ENCODE measurements at regions not wholly inside any gene's neighbourhood (a gene's known extent, or its start where the extent isn't known, plus 50 kb on each side); places are given as distances from the start of the nearest gene placed in this dataset.

DNA sequence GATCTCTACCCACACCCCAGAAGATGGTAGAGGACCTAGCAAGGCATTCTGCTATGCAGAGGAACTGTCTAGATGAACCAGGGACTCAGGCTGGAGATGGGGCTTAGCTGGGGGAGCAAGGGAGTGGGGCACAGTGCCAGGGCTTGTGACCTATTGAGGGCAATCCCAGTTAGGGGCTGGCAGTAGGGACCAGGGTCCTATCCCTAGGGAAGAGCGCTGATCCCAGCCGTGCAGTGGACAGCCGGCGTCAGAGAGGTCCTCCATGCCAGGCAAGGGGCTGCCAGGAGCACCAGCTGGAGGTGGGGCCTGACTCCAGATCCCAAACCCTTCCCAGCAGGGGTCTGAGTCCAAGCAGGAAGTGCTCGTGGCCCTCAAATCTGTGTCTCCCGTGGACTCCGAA, 52.7 kb upstream of the NEURL1B start:
- DNase-seq, result no peak

DNA sequence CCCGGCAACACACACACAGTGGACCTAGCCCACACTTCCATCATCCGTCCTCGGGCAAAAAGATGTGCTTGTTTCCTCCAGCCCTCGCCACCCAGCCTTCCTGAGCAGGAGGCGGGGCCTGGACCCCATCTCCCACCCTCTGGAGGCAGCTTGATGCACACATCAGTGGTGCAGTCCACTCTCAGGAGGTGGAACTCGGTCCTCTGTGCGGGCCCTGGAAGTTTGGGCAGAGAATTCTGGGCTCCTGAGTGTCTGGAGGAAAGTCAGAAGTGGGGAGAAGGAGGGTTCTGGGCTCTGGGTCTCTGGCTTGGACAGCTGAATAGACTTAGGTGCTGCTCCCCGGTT, 54.0 kb upstream of the NEURL1B start:
- DNase-seq, result no peak

DNA sequence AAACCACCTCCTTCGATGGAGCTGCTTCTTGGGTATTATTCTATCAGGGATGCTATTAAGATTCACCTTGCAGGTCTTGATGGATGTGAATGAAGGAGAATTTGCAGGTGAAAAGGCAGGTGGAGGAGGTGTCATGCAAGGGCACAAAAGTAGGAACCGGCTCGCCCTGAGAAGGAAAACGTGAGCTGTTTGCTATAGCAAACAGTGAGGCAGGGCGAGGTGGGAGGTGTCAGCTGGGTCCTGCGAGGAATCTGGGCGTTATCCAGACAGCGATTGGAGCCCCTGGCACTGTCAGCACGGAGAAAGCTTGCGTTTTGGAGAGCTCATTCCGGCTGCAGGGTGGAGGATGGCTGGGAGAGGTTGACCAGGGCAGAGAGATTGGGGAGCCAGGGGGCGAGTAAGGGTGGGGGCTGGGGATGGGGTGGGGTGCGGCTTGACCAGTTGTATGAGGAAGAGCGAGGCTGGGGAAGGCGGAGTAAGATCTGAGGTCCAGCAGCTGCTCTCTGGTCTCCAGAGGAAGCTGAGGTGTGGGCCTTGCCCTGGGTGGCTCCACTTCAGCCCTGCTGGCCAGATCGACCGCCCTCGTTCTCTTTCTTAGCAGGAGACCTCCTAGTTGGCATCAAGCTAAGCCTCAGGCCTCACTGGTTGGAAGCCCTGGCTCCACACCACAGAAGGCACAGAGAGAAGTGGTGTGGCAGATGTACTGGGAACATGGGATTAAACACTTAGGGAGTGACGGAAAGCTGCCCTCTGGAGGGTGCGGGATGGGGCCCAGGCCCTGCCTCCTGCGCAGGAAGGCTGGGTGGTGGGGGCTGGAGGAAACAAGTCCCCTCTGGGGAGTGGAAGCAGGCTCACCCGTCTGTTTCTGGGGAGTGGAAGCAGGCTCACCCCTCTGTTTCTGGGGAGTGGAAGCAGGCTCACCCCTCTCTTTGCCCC, 54.7 kb upstream of the NEURL1B start:
- DNase-seq, result no peak

DNA sequence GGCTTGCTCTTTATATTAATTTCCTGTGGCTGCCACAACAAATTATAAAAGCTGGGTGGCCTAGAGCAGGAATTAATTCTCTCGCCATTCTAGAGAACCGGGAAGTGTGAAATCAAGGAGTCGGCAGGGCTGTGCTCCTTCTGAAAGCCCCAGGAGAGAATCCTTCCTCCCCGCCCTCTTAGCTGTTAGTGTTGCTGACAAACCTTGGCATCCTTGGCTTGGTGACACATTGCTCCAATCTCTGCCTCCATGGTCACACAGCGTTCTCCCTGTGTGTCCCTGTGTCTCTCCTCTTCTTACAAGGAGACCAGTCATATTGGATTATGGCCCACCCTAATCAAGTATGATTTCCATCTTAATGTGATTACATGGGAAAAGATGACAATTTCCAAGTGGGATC, 55.9 kb upstream of the NEURL1B start:
- no peak for DNase-seq

DNA sequence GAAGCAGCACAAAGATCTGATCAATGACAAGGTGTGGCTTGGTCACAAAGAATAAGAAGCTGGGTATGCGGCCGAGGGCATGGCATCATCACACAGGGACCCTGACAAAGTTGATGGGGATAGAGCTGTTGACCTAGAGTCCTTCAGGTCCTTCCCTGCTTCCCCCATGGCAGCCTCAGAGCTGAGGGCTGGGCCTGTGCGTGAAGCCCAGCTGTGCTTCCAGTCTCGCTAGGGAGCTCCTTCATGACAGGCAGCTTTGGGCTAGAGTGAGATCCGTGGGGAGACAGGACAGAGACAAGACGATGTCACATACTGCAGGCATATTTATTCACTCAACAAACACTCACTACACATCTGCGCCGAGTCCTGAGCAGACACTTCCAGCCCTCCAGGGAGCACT, 56.4 kb upstream of the NEURL1B start:
- DNase-seq, result no peak

DNA sequence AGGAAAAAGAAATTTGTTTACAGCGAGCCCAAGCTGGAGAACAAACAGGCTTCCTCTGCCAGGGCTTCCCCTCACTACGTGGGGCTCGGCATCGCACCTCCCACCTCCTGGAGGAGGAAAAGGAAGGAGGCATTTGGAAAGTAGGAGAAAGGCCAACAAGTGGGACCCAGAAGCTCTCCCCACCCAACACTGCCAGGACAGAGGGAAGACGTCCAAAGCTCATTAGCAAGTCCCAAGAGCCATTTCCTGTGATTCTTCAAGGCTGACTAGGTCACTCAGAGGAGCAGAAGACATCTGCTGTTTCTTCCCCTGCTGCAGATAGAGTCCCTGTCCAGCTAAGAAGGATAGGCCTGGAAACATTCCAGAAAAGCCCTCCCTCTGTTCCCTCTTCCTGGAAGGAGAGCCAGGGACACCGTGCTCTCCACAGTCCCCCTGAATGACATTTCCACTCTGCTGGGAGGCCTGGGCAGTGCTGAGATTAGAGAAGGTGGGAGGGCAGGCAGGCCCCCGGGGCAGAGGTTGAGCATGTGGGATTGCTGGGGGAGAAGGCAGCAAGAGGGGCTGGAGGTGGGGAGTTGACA, 57.0 kb upstream of the NEURL1B start:
- no peak for DNase-seq

DNA sequence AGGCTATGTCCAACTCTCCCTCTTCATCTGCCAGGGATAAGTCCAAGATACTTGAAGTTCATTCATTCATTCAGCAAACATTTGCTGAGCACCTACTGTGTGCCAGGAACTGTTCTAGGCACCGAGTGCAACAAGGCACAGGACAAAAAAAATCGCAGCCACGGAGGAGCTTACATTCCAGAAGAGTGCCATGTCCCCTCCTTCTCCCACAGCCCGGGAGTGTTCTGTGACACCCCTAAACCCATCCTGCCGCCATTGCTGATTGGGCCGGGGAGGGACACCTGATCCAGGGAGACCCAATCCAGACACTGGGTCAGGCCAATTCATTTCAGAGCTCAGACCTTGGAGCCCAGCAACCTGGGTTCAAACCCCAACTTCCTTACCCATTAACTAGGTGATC, 58.1 kb upstream of the NEURL1B start:
- DNase-seq, result no peak

DNA sequence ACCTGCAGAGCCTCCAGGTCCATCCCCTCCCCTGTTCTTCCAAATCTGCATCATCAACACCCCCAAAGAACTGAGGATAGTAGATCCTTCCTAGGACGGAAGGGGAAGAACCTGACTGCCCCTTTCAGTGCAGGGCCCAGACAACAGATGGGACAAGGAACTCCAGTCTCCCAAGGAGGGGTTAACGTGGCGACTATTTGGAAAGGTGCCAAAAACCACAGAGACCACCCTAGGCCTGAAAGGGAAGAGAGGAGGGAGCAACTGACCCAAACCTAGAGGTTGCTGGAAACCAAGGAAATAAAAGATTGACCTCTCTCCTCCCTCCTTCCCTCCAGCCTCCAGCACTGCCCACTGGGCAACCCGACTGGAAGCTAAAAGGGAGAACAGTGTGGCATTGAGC, 59.7 kb upstream of the NEURL1B start:
- no peak for DNase-seq

DNA sequence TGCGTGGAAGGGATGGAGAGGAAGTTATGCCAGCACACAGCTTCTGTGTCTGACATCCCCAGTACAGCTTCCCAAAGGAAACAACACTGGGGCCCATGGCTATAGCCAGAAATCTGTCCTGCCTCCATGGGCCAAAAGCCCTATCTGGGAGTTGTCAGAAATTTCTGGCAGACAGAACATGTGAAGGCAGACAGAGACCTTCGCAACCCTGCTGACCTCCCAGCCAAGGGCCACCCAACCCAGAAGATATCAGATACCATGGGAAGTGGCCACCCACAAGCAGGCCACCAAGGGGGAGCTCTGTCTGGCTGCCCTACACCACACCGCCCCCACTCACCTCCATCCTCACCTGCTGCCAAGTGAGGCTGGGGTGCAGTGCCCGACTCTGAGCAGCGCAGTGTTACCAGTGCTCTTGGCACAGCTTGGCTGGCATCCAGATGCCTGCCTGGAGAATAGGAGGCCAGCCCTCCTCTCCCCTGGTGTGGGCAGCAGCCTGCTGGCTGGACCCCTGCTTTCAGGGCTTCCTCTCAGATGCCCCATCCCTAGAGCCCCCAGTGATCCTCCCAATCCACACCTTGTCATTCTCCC, 61.6 kb upstream of the NEURL1B start:
- DNase-seq, result no peak

DNA sequence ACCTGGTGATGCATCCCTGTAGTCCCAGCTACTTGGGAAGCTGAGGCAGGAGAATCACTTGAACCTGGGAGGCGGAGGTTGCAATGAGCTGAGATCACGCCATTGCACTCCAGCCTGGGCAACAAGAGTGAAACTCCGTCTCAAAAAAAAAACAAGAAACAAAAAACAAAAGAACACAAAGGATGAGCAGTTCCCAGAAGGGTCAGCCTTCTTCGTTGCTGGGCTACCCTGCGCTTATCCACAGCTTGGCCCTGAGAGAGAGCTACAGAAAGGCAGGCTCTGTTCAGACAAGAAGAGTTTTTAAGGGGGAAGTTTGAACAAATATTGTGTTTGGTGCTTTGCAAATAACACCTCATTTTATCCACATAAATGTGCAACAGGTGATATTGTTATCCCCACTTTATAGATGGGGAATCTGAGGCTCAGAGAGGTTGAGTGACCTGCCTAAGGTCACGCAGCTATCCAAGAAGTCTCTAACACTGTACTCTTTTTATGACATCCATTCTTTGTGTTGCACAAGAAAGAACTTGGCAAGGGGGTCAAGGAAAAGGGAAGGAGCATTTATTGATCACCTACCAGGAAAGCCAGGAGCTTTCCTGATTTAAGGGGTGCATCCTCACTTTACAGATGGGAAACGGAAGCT, 63.7 kb upstream of the NEURL1B start:
- DNase-seq, result no peak

DNA sequence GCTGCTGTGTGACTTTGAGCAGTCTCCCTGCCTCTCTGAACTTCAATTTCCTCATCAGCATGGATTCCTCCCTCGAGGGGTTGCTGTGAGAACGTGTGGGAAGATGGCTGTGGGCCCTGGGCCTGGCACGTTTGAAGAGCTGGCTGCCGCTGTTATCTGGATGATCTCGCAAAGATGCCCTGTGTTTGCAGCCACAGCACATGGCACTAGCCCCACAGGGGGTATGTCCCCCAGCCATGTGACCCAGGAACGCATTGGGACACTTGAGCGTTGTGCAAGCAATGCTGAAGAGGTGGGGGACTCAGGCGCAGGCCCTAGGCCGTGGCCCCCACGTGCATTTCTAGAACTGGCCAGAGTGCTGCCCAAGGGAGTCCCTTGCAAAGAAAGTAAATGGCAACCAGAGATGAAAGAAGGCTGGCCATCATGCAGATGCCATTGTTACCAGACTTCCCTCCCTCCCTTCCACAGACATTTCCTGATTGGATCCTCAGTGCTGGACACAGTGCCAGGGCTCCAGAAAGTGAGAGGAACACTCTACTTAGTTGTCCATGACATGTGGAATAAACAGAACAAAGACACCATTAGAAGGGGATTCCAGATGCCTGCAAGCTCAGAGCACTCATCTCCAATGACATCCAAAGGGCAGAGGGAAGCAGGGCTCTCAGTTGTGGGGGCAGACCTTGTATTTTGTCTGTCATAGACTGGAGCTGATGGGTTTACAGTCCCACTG, 65.1 kb upstream of the NEURL1B start:
- no peak for DNase-seq

DNA sequence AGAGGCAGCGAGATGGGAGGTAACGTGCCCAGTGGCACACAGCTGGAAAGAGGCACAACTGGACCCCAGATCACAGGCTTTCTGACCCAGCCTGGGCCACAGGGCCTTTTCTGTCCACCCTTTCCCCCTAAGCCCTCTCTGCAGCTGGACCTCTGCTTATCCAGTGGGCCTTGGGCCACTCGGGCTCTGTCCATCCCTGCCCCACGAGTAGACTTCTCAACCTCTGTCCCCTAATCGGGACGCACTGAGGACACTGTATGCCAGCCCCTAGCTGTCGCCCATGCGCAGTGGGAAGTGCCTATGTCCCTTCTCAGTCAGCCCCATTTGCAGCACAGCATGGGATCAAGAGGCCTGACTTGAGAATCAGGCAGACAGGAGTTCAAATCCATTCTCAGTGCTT, 65.6 kb upstream of the NEURL1B start:
- DNase-seq, result no peak

DNA sequence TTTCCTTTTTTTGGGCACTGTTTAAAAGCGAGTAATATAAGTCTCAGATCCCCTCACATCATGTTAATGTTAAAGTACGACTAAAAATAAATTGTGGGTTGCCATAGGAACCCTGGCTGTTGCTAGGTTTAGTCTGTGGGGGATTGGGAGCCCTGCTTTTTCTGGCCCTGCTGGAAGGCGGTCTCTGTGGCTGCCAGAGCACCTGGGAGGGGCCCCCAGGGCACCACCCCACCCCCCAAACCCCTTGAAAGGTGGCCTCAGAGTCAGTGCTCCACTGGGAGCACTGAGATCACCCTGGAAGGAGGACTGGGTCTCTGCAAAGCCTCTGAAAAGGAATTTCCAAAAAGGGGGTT, 66.2 kb upstream of the NEURL1B start:
- DNase-seq, result no peak

DNA sequence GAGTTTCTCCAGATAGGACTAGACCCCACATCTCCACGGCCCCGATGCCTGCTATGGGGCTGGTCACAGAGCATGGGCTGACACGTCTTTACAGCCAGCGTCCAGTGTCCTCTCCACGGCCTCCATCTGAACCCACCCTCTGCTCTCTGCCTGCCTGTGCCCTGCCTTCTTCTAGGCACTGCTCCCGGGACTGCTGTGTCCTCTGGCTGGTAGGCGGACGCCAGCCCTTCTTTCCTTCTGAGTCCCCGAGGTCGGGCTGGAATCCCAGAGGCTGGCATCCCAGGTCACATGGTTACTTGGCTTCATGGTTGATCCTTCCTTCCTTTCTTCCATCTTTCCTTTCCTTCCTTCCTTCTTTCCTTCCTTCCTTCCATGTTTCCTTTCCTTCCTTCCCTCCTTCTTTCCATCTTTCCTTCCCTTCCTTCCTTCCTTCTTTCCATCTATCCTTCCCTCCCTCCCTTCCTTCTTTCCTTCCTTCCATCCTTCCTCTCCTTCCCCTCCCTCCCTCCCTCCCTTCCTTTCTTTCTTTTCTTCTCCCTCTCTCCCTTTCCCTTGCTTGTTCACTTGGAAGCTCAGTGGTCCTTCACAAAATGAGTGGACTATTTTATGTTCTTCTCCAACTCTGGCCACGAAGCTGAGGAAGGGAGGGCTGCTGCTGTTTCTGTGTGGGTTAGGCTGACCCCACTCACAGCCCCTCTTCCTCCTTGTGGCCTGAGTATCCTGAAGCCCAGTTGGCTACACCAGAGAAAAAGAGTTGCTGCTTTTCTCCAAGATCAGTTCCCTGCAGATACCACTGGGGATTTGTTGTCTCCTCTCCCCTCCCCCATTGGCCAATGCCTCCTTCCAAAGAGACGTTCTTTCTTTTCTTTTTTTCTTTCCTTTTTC, 66.8 kb upstream of the NEURL1B start:
- no peak for DNase-seq

DNA sequence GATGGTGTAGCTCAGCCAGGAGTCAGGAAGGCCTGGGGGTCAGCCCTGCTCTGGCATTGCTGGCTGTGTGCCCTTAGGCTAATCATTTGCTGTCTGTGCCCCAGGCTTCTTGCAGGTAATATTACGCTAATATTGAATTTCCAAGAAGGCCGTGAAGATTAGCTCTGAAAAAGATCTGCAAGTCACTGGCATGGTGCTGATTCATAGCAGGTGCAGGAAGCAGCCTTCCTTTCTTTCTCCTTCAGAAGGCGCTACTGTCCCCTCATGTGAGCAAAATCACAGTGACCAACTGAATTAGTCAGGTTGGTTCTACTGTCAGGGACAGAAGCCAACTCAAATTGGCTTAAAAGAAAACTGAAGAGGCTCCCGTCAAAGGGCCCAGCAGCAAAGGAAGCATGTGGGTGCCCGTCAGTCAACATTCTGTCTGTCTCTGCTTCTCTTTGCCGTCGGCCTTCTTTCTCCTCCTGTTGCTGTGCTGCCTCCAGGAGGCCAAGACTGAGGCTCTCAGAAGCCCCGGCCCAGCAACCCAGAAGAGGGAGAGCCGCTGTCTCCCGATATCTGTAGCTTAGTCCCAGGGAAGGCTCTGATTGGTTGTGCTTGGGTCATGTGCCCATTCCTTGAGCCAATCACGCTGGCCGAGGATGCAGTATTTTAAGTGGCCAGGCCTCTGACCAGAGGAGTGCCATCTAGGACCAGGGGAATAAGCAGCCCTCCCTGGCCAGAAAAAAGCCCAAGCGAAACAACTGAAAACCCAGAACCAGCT, 67.8 kb upstream of the NEURL1B start:
- no peak for DNase-seq

DNA sequence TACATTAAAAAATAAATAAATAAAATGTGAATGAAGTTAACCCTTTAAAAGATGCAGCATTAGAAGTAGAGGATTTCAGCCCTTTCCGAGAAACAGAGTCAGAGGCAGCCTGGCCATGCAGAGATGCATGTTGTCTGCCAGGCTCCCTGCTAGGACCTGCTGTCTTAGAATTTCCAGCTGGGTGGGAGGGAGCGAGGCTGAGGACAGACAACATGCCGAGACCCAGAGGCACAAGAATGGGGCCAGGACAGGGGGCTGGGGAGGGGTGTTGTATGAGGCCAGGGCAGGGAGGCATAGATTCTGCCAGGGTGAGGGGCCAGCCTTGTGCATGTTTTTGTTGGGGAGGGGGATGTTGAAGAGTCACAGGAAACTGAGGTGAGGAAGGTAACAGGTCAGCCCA, 68.6 kb upstream of the NEURL1B start:
- DNase-seq, result no peak

DNA sequence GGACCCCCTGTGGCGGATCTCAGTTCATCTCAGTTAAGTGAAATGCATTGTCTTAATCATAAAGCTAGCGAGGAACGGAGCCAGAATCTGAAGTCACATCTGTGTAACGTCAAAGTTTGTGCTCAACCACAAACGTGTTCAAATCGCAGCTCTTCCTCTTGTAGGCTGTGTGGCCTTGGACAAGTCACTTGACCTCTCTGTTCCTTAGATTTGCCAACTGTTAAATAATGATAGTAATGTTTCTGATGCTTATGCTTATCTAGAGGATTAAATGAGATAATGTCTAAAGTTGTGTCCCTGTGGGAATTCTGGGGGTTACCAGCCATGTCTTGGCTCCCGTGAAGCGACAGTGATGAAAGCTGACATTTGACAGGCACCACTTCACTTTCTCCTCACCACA, 69.2 kb upstream of the NEURL1B start:
- no peak for DNase-seq

DNA sequence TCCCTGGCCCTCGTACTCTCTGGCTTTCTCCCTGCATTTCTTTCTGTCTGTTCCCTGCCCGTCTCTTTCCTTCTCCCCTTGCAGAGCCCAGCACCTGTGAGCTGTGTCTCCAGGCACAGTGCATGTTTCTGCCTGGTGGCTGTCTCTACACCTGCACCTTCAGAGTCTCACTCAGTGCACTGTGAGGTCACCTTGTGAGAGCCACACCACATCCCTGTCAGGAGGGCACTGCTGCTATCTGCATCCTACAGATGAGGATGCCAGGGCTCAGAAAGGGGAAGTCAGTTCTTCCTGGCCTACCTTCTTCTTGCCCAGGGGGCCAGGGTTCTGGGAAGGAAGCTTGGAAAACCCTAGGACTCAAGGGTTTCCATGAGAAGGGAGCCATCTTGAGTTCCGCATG, 69.7 kb upstream of the NEURL1B start:
- no peak for DNase-seq

DNA sequence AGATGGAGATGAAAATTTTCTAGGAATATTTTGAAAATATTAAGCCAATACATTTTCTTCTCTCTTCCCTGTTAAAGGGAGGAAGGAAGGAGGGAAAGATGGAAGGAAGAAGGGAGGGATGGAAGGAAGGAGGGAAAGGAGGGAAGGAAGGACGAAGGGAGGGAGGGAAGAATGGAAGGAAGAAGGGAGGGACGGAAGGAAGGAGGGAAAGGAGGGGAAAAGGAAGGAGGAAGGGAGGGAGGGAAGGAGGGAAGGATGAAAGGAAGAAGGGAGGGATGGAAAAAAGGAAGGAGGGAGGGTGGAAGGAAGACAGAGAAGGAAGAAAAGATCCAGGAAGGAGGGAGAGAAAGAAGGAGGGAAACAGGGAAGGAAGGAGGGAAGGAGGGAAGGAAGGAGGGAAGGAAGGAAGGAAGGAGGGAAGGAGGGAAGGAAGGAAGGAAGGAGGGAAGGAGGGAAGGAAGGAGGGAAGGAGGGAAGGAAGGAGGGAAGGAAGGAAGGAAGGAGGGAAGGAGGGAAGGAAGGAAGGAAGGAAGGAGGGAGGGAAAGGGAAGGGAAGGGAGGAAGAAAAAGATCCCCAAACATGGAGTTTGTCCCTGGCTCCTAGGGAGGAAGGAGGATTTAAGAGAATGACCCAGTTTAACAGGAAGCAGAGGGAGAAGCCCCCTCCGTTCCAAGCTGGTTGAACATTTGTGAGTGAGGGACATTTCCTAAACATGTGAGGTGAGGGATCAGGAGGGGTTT, 70.3 kb upstream of the NEURL1B start:
- DNase-seq, result no peak

DNA sequence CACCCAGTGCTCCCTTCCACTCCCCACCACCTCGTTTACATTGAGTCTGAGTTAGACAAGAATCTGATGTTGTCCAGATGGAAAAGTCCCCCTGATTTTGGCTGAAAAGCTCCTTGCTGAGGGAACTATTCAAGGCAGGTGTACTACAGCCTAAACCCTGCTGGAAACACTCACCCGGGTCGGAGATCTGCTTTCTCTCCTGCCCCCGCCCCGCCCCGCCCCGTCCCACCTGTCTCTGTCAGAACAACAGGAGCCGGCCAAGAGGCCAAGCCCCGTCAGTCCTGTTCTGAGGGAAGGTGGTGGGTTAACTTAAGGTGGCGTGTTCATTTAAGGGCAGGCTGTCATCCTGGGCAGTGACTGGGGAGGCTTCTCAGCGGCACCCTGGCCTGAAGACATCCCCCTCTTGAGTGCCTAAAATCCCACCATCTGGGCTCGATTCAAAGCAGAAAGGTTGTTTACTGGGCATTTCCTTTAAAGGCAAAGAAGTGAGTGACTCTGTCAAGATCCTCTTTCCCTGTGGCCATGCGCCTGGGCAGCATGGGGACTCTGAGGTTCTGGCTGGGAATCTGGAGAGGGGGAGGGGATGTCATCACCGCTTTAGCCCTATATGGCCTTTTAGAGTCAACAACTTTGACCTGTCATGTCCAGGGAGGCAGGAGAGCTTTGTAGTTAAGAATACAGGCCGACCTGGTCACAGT, 71.1 kb upstream of the NEURL1B start:
- no peak for DNase-seq

All from fibroblast of upper back skin (primary cell).